H1 (cell line): ENCODE measurements at regions not wholly inside any gene's neighbourhood (a gene's known extent, or its start where the extent isn't known, plus 50 kb on each side); places are given as distances from the start of the nearest gene placed in this dataset.

Source experiments
- CTCF ChIA-PET: fragments of 300-600 bp; sonication (Branson Sonifier 250); formaldehyde crosslinking; loops from one replicate; lab custom pipeline; 2021; ENCODE audit not compliant: partially characterized antibody; lab: Charles Lee
- POLR2A ChIA-PET: fragments of 300-600 bp; sonication (Branson Sonifier 250); formaldehyde crosslinking; loops from one replicate; lab custom pipeline; 2021; ENCODE audit warnings: inconsistent platforms; ENCODE audit not compliant: partially characterized antibody; lab: Charles Lee
- DNase-seq, 2 experiments: peaks; one replicate each; pipeline versions ENCODE4 v3.0.0 to v3.0.0-alpha.2; 2010 to 2022; ENCODE audit warnings: low spot score in 2 of 2, low read depth in 1 of 2, mixed read lengths in 1 of 2
- FAIRE-seq: peaks from 2 replicates; lab custom pipeline; 2011; peaks lifted over from hg19 to GRCh38; lab: Jason Lieb, UNC
- H2AFZ ChIP-seq: 2 replicates; pipeline ENCODE4 v1.8.1; 2012; ENCODE audit warnings: low read length, inconsistent platforms
- H2AK5ac ChIP-seq: 2 replicates; pipeline ENCODE4 v1.6.1; 2013; ENCODE audit warnings: low read depth, low read length
- H2BK120ac ChIP-seq: replicated peaks from 2 replicates; pipeline ENCODE3; 2013; ENCODE audit warnings: low read depth, low read length, inconsistent platforms
- H2BK12ac ChIP-seq: 2 replicates; pipeline ENCODE4 v1.6.1; 2013; ENCODE audit warnings: low read depth, low read length
- H2BK15ac ChIP-seq: 2 replicates; pipeline ENCODE4 v1.6.1; 2013; ENCODE audit warnings: low read length
- H2BK20ac ChIP-seq: 2 replicates; pipeline ENCODE4 v1.6.1; 2013; ENCODE audit warnings: low read length
- H2BK5ac ChIP-seq: 2 replicates; pipeline ENCODE4 v1.6.1; 2013; ENCODE audit warnings: low read depth, low read length
- H3K14ac ChIP-seq: 2 replicates; pipeline ENCODE4 v1.6.1; 2013; ENCODE audit warnings: inconsistent platforms; ENCODE audit not compliant: insufficient read length
- H3K18ac ChIP-seq: 2 replicates; pipeline ENCODE4 v1.6.1; 2013; ENCODE audit warnings: low read length; ENCODE audit errors: extremely low read depth
- H3K23ac ChIP-seq: 2 replicates; pipeline ENCODE4 v1.6.1; 2013; ENCODE audit warnings: inconsistent platforms; ENCODE audit not compliant: insufficient read length
- H3K23me2 ChIP-seq: 2 replicates; pipeline ENCODE4 v1.6.1; 2013; ENCODE audit warnings: low read depth, low read length
- H3K27ac ChIP-seq: 2 replicates; pipeline ENCODE4 v1.6.1; 2011; ENCODE audit warnings: low read depth, low read length, inconsistent platforms
- H3K27me3 ChIP-seq, 4 experiments: replicated peaks in 1 of 4; 1 replicate in 1 of 4; 2 replicates in 3 of 4; pipeline versions ENCODE4 v1.6.1 to v1.8.1; 2011 to 2013; ENCODE audit warnings: low read length in 3 of 4, mild to moderate bottlenecking in 3 of 4, inconsistent platforms in 2 of 4, mixed read lengths in 2 of 4, moderate library complexity in 1 of 4; ENCODE audit not compliant: control insufficient read depth in 3 of 4, insufficient read depth in 3 of 4; ENCODE audit errors: extremely low read depth in 1 of 4
- H3K36me3 ChIP-seq, 4 experiments: 2 replicates each; pipeline versions ENCODE4 v1.6.1 to v1.8.1; 2011 to 2013; ENCODE audit warnings: mild to moderate bottlenecking in 4 of 4, low read length in 3 of 4, moderate library complexity in 2 of 4, control low read depth in 1 of 4, inconsistent platforms in 1 of 4; ENCODE audit not compliant: insufficient read depth in 4 of 4, control insufficient read depth in 2 of 4
- H3K4ac ChIP-seq: replicated peaks from 2 replicates; pipeline ENCODE3; 2013; ENCODE audit warnings: low read length, low read depth, mixed read lengths, inconsistent platforms; ENCODE audit not compliant: insufficient read length
- H3K4me1 ChIP-seq, 4 experiments: replicated peaks in 1 of 4; 1 replicate in 1 of 4; 2 replicates in 3 of 4; pipeline versions ENCODE4 v1.6.1 to v1.8.1; 2011 to 2013; ENCODE audit warnings: low read length in 3 of 4, inconsistent platforms in 2 of 4, mixed read lengths in 1 of 4; ENCODE audit not compliant: insufficient read depth in 4 of 4, control insufficient read depth in 3 of 4
- H3K4me2 ChIP-seq, 2 experiments: 2 replicates each; pipeline versions ENCODE4 v1.6.1 to v1.8.1; 2011 to 2013; ENCODE audit warnings: low read depth in 2 of 2, low read length in 2 of 2, control low read depth in 1 of 2, inconsistent platforms in 1 of 2, mild to moderate bottlenecking in 1 of 2; ENCODE audit not compliant: insufficient read depth in 1 of 2
- H3K4me3 ChIP-seq, 4 experiments: fragments of 200-600, 300-600 bp in 1 of 4; sonication (generic), shearing (Covaris generic), sonication (Bioruptor Twin) in 1 of 4; 2 replicates each; pipeline versions ENCODE4 v1.5.1 to v1.8.1; 2011 to 2016; ENCODE audit warnings: low read length in 4 of 4, low read depth in 3 of 4, control low read depth in 2 of 4, inconsistent platforms in 2 of 4, mild to moderate bottlenecking in 2 of 4, mixed read lengths in 1 of 4, moderate library complexity in 1 of 4; ENCODE audit not compliant: insufficient read depth in 2 of 4; ENCODE audit errors: extremely low read depth in 1 of 4
- H3K56ac ChIP-seq: replicated peaks from 2 replicates; pipeline ENCODE3; 2013; ENCODE audit warnings: low read depth, mild to moderate bottlenecking, mixed read lengths, low read length, inconsistent platforms; ENCODE audit not compliant: insufficient read length
- H3K79me1 ChIP-seq: 2 replicates; pipeline ENCODE4 v1.6.1; 2013; ENCODE audit warnings: low read depth, low read length, control low read depth
- H3K79me2 ChIP-seq, 2 experiments: 2 replicates each; pipeline versions ENCODE4 v1.6.1 to v1.8.1; 2012 to 2013; ENCODE audit warnings: low read length in 2 of 2, mild to moderate bottlenecking in 2 of 2, inconsistent platforms in 1 of 2; ENCODE audit not compliant: insufficient read depth in 2 of 2, control insufficient read depth in 1 of 2
- H3K9ac ChIP-seq, 4 experiments: replicated peaks in 1 of 4; 1 replicate in 1 of 4; 2 replicates in 3 of 4; pipeline versions ENCODE4 v1.6.1 to v1.8.1; 2011 to 2013; ENCODE audit warnings: low read depth in 3 of 4, low read length in 3 of 4, control low read depth in 2 of 4, mild to moderate bottlenecking in 2 of 4, moderate library complexity in 2 of 4, inconsistent platforms in 1 of 4; ENCODE audit errors: extremely low read depth in 1 of 4
- H3K9me3 ChIP-seq, 2 experiments: 2 replicates each; pipeline versions ENCODE4 v1.6.1 to v1.8.1; 2012 to 2013; ENCODE audit warnings: mild to moderate bottlenecking in 2 of 2, moderate library complexity in 2 of 2, control low read depth in 1 of 2, inconsistent platforms in 1 of 2, low read depth in 1 of 2, low read length in 1 of 2, mixed read lengths in 1 of 2; ENCODE audit not compliant: insufficient read depth in 2 of 2
- H4K20me1 ChIP-seq, 2 experiments: replicated peaks in 1 of 2; 2 replicates each; pipeline versions ENCODE3 to v1.8.1; 2011 to 2013; ENCODE audit warnings: inconsistent platforms in 2 of 2, low read length in 2 of 2, mild to moderate bottlenecking in 1 of 2; ENCODE audit not compliant: insufficient read depth in 2 of 2, control insufficient read depth in 1 of 2
- H4K5ac ChIP-seq: 2 replicates; pipeline ENCODE4 v1.6.1; 2013; ENCODE audit warnings: low read length, low read depth, mixed read lengths, inconsistent platforms; ENCODE audit not compliant: insufficient read length
- H4K8ac ChIP-seq: 2 replicates; pipeline ENCODE4 v1.8.0; 2013; ENCODE audit warnings: mild to moderate bottlenecking, moderate library complexity, low read length, inconsistent platforms; ENCODE audit not compliant: insufficient read depth; ENCODE audit errors: extremely low read depth
- H4K91ac ChIP-seq: replicated peaks from 2 replicates; pipeline ENCODE3; 2013; ENCODE audit warnings: low read length, mixed read lengths, inconsistent platforms; ENCODE audit not compliant: insufficient read length
- CHD1 ChIP-seq: IDR thresholded peaks from 2 replicates; pipeline ENCODE4 v1.6.1; 2012; ENCODE audit warnings: low read depth, low read length, improper control_type of control experiment
- KDM5A ChIP-seq: fragments of 200-600 bp; IDR thresholded peaks from 2 replicates; pipeline ENCODE4 v1.7.1; 2012; ENCODE audit warnings: mild to moderate bottlenecking, low read length, inconsistent platforms, mixed read lengths
- NRF1 ChIP-seq: IDR thresholded peaks from 2 replicates; pipeline ENCODE4 v1.6.1; 2011; ENCODE audit warnings: mild to moderate bottlenecking, low read depth, low read length, improper control_type of control experiment
- POLR2A ChIP-seq, 2 experiments: IDR thresholded peaks; 1 replicate in 1 of 2; 2 replicates in 1 of 2; pipeline ENCODE4 v1.6.1; 2011; ENCODE audit warnings: low read depth in 2 of 2, low read length in 2 of 2, mild to moderate bottlenecking in 2 of 2; ENCODE audit errors: control extremely low read depth in 1 of 2
- SIX5 ChIP-seq: IDR thresholded peaks from 2 replicates; pipeline ENCODE4 v1.6.1; 2011; ENCODE audit warnings: mild to moderate bottlenecking, low read depth, low read length
- SP2 ChIP-seq: IDR thresholded peaks from 2 replicates; pipeline ENCODE4 v1.6.1; 2012; ENCODE audit warnings: mild to moderate bottlenecking, low read length, inconsistent platforms
- TEAD4 ChIP-seq: IDR thresholded peaks from 2 replicates; pipeline ENCODE4 v1.6.1; 2012; ENCODE audit warnings: low read depth, low read length, inconsistent platforms, mixed read lengths
- WGBS, 2 experiments: shearing (Covaris generic) in 1 of 2; methylation state at CpG; one replicate each; pipeline versions ENCODE4 v1.1.6 to v1.1.7; 2013 to 2015; ENCODE audit warnings: low lambda C conversion rate in 2 of 2, mixed read lengths in 2 of 2, inconsistent platforms in 1 of 2, low coverage in 1 of 2, missing lambda C conversion rate in 1 of 2; ENCODE audit not compliant: insufficient replicate concordance in 2 of 2, insufficient coverage in 1 of 2, insufficient read length in 1 of 2; ENCODE audit errors: extremely low coverage in 1 of 2, missing lambda C conversion rate in 1 of 2; 5-methylcytosine and 5-hydroxymethylcytosine counted together
- TF ChIP-seq, protein P1 (sequence below): IDR thresholded peaks from 2 replicates; pipeline ENCODE4 v1.6.1; 2011; ENCODE audit warnings: low read depth, mild to moderate bottlenecking, low read length; ENCODE audit not compliant: insufficient read depth
- TF ChIP-seq, protein P2 (sequence below): IDR thresholded peaks from 2 replicates; pipeline ENCODE4 v1.6.1; 2012; ENCODE audit warnings: inconsistent platforms
- TF ChIP-seq, protein P3 (sequence below), 3 experiments: IDR thresholded peaks; 1 replicate in 2 of 3; 2 replicates in 1 of 3; pipeline versions ENCODE4 v1.5.1 to v1.6.1; 2011; ENCODE audit warnings: low read length in 3 of 3, mild to moderate bottlenecking in 3 of 3, inconsistent platforms in 2 of 3, low read depth in 1 of 3, moderate library complexity in 1 of 3; ENCODE audit not compliant: insufficient read depth in 1 of 3; ENCODE audit errors: control extremely low read depth in 1 of 3

DNA sequence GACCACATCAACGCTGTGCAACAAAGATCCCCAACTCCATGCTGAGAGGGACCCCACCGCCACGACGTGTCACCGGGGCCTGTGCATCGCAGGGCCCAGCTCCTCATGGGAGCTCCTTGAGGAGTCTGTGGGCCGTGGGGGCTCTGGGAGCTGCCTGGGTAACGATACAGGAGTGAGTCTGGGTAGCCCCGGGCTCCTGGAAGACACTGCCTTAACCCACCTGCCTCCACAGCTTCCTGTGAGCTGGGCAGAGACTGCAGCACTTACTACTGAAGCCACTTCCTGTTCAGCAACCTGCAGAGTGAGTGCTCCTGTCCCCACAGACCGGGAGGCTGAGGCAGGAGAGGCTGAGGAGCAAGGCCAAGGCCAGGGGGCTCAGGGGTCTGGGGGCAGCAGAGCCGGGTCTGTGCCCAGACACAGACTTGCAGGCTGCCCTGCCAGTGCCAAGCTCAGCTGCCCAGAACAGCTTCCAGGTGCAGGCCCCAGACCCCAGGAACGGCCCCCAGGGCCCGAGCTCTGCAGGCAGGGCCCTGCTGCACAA, 226.7 kb downstream of the BRD1 start:
- Histone ChIP-seq H3K36me3 (no peaks in the 10 kb centered on the region; a peak in 1 of 8 replicates), H3K18ac (no peak overlapping the region), H2BK15ac (no peak overlapping the region), H3K56ac (no peak overlapping the region), H3K9me3 (peaks cover under 1 to 4% of the 10 kb centered on the region in 2 experiments; a peak in 3 of 4 replicates), H4K91ac (no peak overlapping the region), H4K8ac (no peak overlapping the region; the same call in 1 of the 2 replicates), H3K4me2 (no peak overlapping the region), H2BK12ac (no peak overlapping the region), H2BK120ac (no peak overlapping the region), H3K27me3 (no peaks in the 10 kb centered on the region), H3K4me1 (no peaks in the 10 kb centered on the region; a peak in 1 of 7 replicates), H3K79me1 (no peaks in the 10 kb centered on the region), H2AK5ac (no peak overlapping the region), H3K79me2 (no peaks in the 10 kb centered on the region), H3K27ac (no peak overlapping the region; the same call in 1 of the 2 replicates), H2BK20ac (no peak overlapping the region), H2AFZ (no peak overlapping the region), H3K4ac (no peak overlapping the region), H3K14ac (no peak overlapping the region), H3K4me3 (no peak overlapping the region), H4K20me1 (peaks cover 0 to 6% of the 10 kb centered on the region in 2 experiments), H2BK5ac (no peak overlapping the region), H3K9ac (no peak overlapping the region), H3K23me2 (peaks cover 7% of the 10 kb centered on the region; the same call in 1 of the 2 replicates), H3K23ac (no peak overlapping the region), H4K5ac (no peak overlapping the region)
- POLR2A ChIA-PET: no interaction called here
- DNase-seq (no peak), FAIRE-seq (no peak)
- CTCF ChIA-PET: interaction anchor here (0.5 kb wide), 1 partner anchor 19 kb away, joined by 3 read pairs; no protein-coding TSS in a partner anchor
- WGBS, 2 experiments: 93% methylated on average over 13 of the region's 13 CpGs; no CpG with 5 or more reads in 1 of the 2 experiments
- TF ChIP-seq, protein P1, sequence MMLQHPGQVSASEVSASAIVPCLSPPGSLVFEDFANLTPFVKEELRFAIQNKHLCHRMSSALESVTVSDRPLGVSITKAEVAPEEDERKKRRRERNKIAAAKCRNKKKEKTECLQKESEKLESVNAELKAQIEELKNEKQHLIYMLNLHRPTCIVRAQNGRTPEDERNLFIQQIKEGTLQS: no peak
- TF ChIP-seq NRF1 (no peak), TEAD4 (no peak), SIX5 (no peak), SP2 (no peak), POLR2A (IDR thresholded peaks at IDR 0.05; ENCODE audit: control extremely low read depth in 1 of 2, low read depth in 2 of 2, low read length in 2 of 2) (no peak), KDM5A (no peak), CHD1 (no peak)
- TF ChIP-seq, protein P2, sequence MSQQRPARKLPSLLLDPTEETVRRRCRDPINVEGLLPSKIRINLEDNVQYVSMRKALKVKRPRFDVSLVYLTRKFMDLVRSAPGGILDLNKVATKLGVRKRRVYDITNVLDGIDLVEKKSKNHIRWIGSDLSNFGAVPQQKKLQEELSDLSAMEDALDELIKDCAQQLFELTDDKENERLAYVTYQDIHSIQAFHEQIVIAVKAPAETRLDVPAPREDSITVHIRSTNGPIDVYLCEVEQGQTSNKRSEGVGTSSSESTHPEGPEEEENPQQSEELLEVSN: no peak
- TF ChIP-seq, protein P3, sequence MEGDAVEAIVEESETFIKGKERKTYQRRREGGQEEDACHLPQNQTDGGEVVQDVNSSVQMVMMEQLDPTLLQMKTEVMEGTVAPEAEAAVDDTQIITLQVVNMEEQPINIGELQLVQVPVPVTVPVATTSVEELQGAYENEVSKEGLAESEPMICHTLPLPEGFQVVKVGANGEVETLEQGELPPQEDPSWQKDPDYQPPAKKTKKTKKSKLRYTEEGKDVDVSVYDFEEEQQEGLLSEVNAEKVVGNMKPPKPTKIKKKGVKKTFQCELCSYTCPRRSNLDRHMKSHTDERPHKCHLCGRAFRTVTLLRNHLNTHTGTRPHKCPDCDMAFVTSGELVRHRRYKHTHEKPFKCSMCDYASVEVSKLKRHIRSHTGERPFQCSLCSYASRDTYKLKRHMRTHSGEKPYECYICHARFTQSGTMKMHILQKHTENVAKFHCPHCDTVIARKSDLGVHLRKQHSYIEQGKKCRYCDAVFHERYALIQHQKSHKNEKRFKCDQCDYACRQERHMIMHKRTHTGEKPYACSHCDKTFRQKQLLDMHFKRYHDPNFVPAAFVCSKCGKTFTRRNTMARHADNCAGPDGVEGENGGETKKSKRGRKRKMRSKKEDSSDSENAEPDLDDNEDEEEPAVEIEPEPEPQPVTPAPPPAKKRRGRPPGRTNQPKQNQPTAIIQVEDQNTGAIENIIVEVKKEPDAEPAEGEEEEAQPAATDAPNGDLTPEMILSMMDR (IDR thresholded peaks at IDR 0.05; ENCODE audit: control extremely low read depth in 1 of 3, insufficient read depth in 1 of 3, low read depth in 1 of 3, low read length in 3 of 3): no peak
